Motor neuron (in vitro differentiated cells): ENCODE measurements at regions not wholly inside any gene's neighbourhood (a gene's known extent, or its start where the extent isn't known, plus 50 kb on each side); places are given as distances from the start of the nearest gene placed in this dataset.
A peak's percentile ranks its signal among the peaks of the same experiment; 100 is the strongest.
"Not testable (repeated sequence)": the region's sequence is repeated elsewhere in the genome, so short reads cannot be mapped to it uniquely, and the experiment has no call there.

Source experiments
- ATAC-seq, 8 experiments: fragments of 200-7000 bp; cut with Tn5 transposase; replicated peaks in 6 of 8; 2 replicates each; pipeline ENCODE4 v1.8.0; 2021; ENCODE audit warnings: mild to moderate bottlenecking in 8 of 8, moderate library complexity in 8 of 8
- H3K27ac ChIP-seq, 2 donors: fragments of 250-450 bp; sonication (Bioruptor Pico); 2 replicates each; pipeline ENCODE4 v1.9.0; 2021; ENCODE audit warnings: antibody characterized with exemption in 2 of 2, mild to moderate bottlenecking in 2 of 2, moderate library complexity in 1 of 2
- H3K4me1 ChIP-seq, 2 donors: fragments of 250-450 bp; sonication (Bioruptor Pico); replicated peaks in 1 of 2; 2 replicates each; pipeline ENCODE4 v1.6.1; 2021; ENCODE audit warnings: antibody characterized with exemption in 2 of 2, mild to moderate bottlenecking in 2 of 2, moderate library complexity in 1 of 2
- H3K4me3 ChIP-seq, 5 donors: fragments of 250-450 bp; sonication (Bioruptor Pico); 2 replicates each; pipeline ENCODE4 v1.9.0; 2021; ENCODE audit warnings: antibody characterized with exemption in 5 of 5, mild to moderate bottlenecking in 5 of 5, moderate library complexity in 4 of 5
- WGBS, 10 experiments: fragments of 450-650 bp; shearing (Covaris generic); methylation state at CpG; one replicate each; pipeline ENCODE4 v1.0.0; 2022; 5-methylcytosine and 5-hydroxymethylcytosine counted together
- in situ Hi-C, 9 experiments: fragments of 400-800 bp; cut with MboI; loops; one replicate each; pipeline ENCODE4 v1.15.0; 2021; ENCODE audit warnings: low sequenced_read_pairs in 9 of 9, low pct_unique_long_range_greater_than_20kb in 2 of 9; ENCODE audit not compliant: unreplicated experiment in 9 of 9

- H3K4me3 ChIP-seq, in situ Hi-C loops, ATAC-seq, H3K27ac ChIP-seq, H3K4me1 ChIP-seq: not testable (repeated sequence)
- 56 to 96% (median 70%) methylated on average over 1 to 4 of the region's 4 CpGs; no CpG with 5 or more reads in 1 of the 10 experiments for WGBS, 10 experiments
These were observed 88.6 kb upstream of the NFIL3 start for GRCh38 chr9:91512235-91512634.

DNA sequence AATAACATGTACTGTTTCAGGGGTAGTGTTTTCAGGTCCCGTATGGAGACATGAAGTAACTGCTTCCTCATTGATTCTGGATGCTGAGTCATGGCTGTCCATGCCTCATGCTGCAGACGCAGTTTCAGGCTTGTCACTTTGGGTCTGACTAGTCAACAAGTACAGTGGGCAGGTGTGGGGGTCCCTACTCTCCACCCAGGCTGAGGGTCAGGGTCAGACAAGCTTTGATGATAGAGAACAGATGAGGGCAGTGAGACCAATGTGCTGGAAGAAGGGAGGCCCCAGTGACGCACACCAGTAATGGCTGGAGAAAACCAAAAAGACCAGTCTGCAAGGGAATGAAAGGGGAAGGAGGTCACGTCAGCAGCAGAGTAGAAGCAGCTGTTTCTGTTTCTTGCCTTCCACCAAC lies 80.0 kb upstream of the NFIL3 start:
- in situ Hi-C loops: no loop called here
- H3K27ac ChIP-seq: no peak overlapping the region
- no peak overlapping the region for H3K4me3 ChIP-seq
- 33 to 100% (median 91%) methylated on average over 1 to 4 of the region's 4 CpGs; no CpG with 5 or more reads in 3 of the 10 experiments for WGBS, 10 experiments
- H3K4me1 ChIP-seq: no peaks in the 10 kb centered on the region
- ATAC-seq: no peak

DNA sequence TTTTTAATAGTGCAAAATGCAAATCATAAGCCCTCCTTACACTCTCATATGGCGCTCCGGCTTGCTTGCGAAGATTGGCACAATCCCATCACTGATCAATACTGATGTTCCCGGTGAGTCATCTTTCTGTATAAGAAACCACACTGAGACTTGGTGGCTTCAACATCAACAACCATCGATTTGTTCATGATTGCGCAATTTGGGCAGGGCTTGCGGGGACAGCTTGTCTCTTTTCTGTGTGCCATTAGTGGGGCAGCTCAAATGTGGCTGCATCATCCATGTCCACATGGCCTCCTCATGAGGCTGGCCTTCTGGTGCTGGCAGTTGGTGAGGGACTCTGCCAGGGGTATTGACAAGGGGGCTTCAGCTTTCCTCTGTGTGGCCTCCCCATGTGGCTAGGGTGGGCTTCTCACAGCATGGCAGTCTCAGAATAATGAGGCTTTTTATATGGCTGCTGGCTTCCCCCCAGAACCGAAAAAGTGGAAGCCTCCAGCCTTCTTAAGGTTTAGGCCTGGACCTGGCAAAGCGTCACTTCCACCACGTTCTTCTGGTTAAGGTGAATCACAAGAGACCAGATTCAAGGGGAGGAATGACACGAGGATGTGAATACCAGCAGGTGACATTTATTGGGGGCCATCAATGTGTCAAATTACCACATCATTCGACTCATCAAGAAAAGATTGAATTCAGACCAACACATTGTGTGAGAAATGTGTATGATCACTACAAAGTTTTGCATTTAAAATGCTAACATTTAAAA lies 79.5 kb upstream of the NFIL3 start:
- no peak for ATAC-seq
- no peak overlapping the region for H3K27ac ChIP-seq
- H3K4me3 ChIP-seq: no peak overlapping the region
- 65 to 100% (median 86%) methylated on average over 1 to 10 of the region's 12 CpGs for WGBS, 10 experiments
- in situ Hi-C loops: no loop called here
- no peaks in the 10 kb centered on the region for H3K4me1 ChIP-seq

- ATAC-seq: no peak
- in situ Hi-C loops: no loop called here
- 26 to 92% (median 81%) methylated on average over 3 to 6 of the region's 6 CpGs; no CpG with 5 or more reads in 1 of the 10 experiments for WGBS, 10 experiments
- Histone ChIP-seq H3K4me3 (no peak overlapping the region), H3K27ac (no peak overlapping the region), H3K4me1 (no peaks in the 10 kb centered on the region)
These were observed 78.8 kb upstream of the NFIL3 start for GRCh38 chr9:91502475-91502874.

DNA sequence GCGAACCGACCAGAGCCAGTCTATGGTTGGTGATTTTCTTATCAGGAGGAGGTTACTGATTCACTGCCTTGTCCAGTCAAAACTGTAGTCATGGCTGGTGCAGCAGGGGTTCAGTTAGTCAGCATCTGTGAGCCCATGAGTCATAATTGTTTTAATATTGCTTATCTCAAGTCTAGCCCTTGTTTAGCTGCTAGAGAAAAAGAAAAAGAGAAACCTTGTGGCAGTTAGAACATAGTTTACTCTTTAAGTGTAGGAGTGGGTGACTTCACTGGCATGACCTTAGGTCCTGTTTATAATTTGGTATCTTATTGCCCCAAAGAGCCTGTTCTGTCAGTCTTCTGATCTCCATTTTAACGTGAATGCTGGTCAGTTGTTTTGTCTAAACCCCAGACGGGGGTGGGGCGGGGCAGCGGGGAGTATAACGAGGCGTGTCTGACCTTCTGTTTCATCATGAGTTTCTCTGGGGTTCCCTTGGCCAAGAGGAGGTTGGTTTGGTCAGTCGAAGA lies 76.9 kb upstream of the NFIL3 start:
- no peak overlapping the region for H3K27ac ChIP-seq
- H3K4me1 ChIP-seq: no peaks in the 10 kb centered on the region
- peak in 4 of 8 experiments; percentile 37 to 95 (median 76) for ATAC-seq
- WGBS, 10 experiments: 33 to 94% (median 58%) methylated on average over 2 to 9 of the region's 9 CpGs; no CpG with 5 or more reads in 4 of the 10 experiments
- H3K4me3 ChIP-seq: no peak overlapping the region
- in situ Hi-C loops: no loop called here

GRCh38 chr9:91496351-91496750 lies 72.7 kb upstream of the NFIL3 start:
- Histone ChIP-seq H3K4me3 (no peak overlapping the region), H3K27ac (no peak overlapping the region), H3K4me1 (no peaks in the 10 kb centered on the region)
- no peak for ATAC-seq
- WGBS, 10 experiments: 38 to 91% (median 59%) methylated on average over 1 to 7 of the region's 7 CpGs; no CpG with 5 or more reads in 4 of the 10 experiments
- in situ Hi-C loops: no loop called here

GRCh38 chr9:91495450-91495849 lies 71.8 kb upstream of the NFIL3 start:
- ATAC-seq: peak in 2 of 8 experiments; percentile 64 to 76
- Histone ChIP-seq H3K4me3 (no peak overlapping the region), H3K4me1 (no peaks in the 10 kb centered on the region), H3K27ac (no peak overlapping the region)
- in situ Hi-C loops: no loop called here
- 0 to 100% (median 73%) methylated on average over 1 to 4 of the region's 4 CpGs for WGBS, 10 experiments

- in situ Hi-C loops: no loop called here
- H3K4me1 ChIP-seq: no peaks in the 10 kb centered on the region
- ATAC-seq: no peak
- 50 to 94% (median 73%) methylated on average over 2 to 3 of the region's 3 CpGs; no CpG with 5 or more reads in 1 of the 10 experiments for WGBS, 10 experiments
- no peak overlapping the region for H3K4me3 ChIP-seq
- H3K27ac ChIP-seq: no peak overlapping the region
These were observed 71.1 kb upstream of the NFIL3 start for GRCh38 chr9:91494751-91495150.

DNA sequence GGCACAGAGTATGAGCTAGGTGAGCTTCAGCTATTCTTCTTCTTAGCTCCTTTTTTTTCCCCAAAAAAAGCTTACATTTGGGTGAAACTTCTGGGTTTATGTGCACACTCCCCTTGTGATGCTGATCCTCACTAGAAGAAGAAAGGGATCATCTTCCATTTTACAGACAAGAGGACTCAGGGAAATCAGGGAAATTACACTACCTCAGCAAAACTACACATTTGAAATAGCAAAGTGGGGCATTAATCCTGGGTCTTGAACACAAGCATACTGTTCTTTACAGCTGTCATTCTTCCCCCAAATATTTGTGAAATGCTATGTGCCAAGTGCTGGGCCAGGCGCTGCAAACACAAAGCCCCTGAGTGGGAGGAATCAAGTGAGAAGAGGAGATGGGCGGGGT lies 68.6 kb upstream of the NFIL3 start:
- 60 to 100% (median 83%) methylated on average over 1 to 2 of the region's 2 CpGs; no CpG with 5 or more reads in 3 of the 10 experiments for WGBS, 10 experiments
- in situ Hi-C loops: no loop called here
- ATAC-seq: no peak
- Histone ChIP-seq H3K4me1 (peaks cover 0 to 12% of the 10 kb centered on the region in 2 donors), H3K27ac (no peak overlapping the region), H3K4me3 (no peak overlapping the region)

- in situ Hi-C loops: no loop called here
- no peak for ATAC-seq
- Histone ChIP-seq H3K27ac (no peak overlapping the region), H3K4me3 (no peak overlapping the region), H3K4me1 (peaks cover 0 to 12% of the 10 kb centered on the region in 2 donors)
- 0 to 90% (median 66%) methylated on average over 1 to 7 of the region's 9 CpGs; no CpG with 5 or more reads in 2 of the 10 experiments for WGBS, 10 experiments
These were observed 68.0 kb upstream of the NFIL3 start for GRCh38 chr9:91491624-91492023.

DNA sequence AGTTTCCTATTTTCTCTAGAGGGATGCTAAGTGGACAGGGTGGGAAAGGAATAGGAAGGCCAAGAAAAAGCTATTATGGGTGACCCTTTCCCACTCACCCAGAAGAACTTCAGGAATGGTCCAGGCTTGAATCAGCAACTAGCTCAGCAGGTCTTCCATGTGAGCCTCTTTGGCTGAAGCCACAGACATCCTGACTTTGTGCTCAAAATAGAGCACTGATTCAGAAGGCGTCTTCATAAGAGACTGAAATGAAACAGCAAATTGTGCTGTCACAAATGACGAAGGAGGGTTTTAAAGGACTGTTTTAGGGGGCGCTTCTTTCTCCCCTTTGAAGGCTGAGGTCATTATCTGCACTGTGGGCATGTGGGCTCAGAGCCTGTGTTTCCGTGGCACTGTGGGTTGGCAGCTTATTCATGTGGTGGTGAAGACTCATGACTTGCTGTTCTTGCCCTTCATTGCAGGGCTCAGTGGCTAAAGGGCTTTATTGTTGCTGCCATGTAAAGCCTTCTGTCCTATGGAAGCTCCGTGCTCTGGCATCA lies 65.8 kb upstream of the NFIL3 start:
- in situ Hi-C loops: no loop called here
- no peak overlapping the region for H3K27ac ChIP-seq
- ATAC-seq: peak in 2 of 8 experiments; percentile 31 to 76
- H3K4me3 ChIP-seq: no peak overlapping the region
- peaks cover 0 to 12% of the 10 kb centered on the region in 2 donors for H3K4me1 ChIP-seq
- 10 to 100% (median 73%) methylated on average over 1 to 3 of the region's 5 CpGs; no CpG with 5 or more reads in 3 of the 10 experiments for WGBS, 10 experiments

DNA sequence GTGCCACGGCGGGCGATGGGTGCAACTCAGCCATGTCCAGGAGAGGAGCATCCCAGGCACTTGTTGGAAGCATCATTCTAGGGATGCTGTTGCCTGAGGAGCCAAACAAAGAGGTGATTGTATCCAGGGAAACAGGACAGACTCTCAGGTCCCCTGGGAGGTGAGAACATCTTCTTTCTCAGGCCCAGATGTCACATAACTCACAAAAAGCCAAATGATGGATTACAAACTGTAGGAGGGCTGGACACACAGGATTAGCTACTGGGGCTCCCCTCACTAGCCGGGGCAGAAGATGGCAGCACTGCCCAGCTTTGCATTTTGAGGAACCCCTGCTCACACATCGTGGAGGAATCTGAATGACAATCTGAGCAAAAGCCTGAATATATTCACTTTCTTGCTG lies 64.7 kb upstream of the NFIL3 start:
- no peak overlapping the region for H3K4me3 ChIP-seq
- no peak overlapping the region for H3K27ac ChIP-seq
- peak in 4 of 8 experiments; percentile 42 to 89 (median 82) for ATAC-seq
- in situ Hi-C loops: no loop called here
- WGBS, 10 experiments: 76% methylated on average over 5 of the region's 5 CpGs; no CpG with 5 or more reads in 9 of the 10 experiments
- H3K4me1 ChIP-seq: peaks cover 0 to 12% of the 10 kb centered on the region in 2 donors

- 40 to 100% (median 86%) methylated on average over 1 to 6 of the region's 6 CpGs; no CpG with 5 or more reads in 1 of the 10 experiments for WGBS, 10 experiments
- ATAC-seq: no peak
- in situ Hi-C loops: no loop called here
- no peak overlapping the region for H3K27ac ChIP-seq
- H3K4me1 ChIP-seq: peaks cover 0 to 12% of the 10 kb centered on the region in 2 donors
- no peak overlapping the region for H3K4me3 ChIP-seq
These were observed 63.3 kb upstream of the NFIL3 start for GRCh38 chr9:91486699-91487497.
